SKM-1 (cell line): ENCODE measurements at regions not wholly inside any gene's neighbourhood (a gene's known extent, or its start where the extent isn't known, plus 50 kb on each side); places are given as distances from the start of the nearest gene placed in this dataset.

Experiments used
- DNase-seq: peaks from one replicate; lab custom pipeline; 2025; ENCODE audit not compliant: unreplicated experiment; lab: John Stamatoyannopoulos, UW

GRCh38 chr2:217218269-217219163, 358.7 kb upstream of the TNP1 start:
- DNase-seq = no peak

DNA sequence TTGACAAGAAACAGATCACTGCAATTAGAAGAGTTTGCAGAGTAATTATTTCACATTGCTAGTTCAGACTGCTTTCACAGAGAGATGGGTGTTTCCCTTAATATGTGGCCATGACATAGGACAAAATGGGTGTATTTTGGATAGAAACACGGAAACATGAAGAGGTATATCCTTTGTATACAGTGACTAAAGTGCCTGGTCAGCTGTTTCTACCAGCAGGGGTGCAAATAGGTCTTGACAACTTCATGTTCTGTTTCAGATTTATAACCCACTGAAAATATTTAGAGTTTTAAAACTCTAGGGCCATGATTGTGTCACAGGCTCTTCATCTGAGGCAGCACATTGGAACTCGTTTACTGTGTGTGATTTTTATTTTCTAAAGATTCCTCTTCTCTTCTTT, 357.1 kb upstream of the TNP1 start:
- DNase-seq = no peak

GRCh38 chr2:217216316-217216715, 356.5 kb upstream of the TNP1 start:
- DNase-seq = no peak

DNA sequence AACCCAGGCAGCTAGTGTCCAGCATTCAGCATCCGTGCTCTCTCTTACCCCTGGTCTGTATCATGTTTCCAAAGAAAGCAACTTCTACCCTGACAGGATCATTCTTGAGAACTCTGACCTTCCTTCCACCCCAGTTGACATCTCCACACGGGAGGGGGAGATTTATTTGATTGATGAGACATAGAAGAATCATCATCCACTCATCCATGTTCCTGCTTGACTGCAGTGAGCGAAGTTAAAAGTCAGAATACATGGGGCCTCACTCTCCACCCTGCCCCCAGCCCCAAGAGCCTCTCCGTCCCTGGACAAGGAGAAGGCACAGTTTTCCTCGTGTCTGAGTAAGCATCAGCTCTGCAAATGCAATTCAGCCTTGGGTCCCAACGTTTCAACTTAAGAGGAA, 356.0 kb upstream of the TNP1 start:
- DNase-seq = no peak

DNA sequence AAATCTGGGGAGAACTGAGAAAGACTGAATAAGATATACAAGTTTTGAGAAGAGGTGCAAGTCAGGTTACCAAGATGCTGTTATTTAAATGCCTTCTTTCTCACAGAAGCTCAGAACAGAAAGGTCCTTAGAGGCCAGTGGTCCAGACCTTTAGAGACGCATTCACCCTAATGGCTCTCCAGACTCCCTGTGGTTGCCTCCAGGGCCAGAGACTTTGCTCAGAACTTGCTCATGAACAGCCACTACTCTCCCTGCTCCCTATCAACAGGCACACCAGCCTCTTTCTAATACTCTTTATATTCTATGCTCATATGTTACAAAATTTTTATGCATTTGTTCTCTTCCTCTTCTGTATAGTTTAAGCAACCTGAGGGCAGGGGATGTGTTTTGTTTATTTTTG, 349.0 kb upstream of the TNP1 start:
- no peak for DNase-seq

GRCh38 chr2:217207699-217208010, 347.8 kb upstream of the TNP1 start:
- DNase-seq = no peak

DNA sequence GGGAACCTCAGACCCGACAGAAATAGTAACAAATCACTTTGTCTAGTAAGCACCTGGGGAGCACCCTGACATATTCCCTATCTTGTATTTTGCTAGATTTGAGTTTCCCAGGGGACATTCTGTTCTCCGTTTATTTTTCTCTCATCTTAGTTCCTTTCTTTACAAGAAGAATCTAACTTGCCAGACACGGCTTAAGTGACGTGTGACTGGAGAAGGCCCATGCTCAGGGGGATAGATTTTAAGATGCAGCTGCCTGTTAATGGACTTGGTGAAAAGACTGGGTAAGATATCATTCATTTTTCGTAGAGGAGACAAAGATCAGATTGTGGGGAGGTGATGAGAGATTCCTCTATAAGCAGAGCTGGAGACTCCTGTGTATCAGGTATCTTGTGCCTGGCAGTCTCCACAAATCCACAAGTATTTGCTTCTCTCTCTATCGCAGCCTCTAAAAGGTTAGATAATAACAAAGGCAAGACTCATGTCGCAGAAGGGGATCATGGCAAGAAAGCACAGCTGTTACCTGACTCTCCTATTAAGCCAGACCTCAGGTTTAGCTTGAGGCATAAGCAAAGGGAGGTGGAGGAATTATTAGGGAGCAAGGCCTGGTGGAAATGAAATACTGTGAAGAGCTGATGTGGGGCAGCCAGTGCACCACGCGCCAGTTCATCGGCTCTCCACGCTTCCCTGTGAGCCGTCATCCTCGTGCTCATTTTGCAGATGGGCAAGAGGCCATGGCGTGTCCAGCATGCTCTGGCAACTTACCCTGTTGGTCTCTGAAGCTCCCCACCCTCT, 347.2 kb upstream of the TNP1 start:
- no peak for DNase-seq

DNA sequence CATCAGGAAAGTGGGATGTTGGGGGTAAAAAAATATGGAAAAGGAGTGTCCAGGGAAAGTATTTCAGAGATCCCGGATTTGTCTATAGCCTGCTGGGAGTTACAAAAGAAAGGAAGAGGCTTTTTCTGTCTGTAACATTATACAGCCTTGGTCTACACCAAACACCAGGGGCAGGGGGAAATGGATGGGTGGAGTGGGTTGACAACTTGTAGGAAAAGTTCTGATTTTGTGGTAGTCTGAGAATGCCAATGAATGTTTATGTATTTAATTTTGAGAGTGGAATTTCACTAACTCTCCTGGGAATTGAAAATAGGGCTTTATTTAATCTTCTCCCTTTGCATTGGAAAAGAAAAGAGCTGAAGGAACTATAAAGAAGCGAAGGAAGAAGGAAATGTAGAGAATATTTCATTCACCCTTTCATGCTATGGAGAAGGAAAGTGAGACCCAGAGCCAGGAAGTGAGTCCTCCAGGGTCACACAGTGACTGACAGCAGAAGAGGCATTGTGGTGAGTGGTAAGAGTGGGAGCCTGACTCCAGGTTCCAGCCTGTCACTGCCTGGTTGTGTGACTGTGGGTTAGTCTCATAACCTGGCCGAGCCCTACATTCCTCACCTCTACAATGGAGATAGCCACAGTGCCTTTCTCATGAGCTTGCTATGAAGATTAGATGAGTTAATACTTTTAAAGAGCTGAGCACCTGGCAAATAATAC, 346.3 kb upstream of the TNP1 start:
- DNase-seq = no peak

DNA sequence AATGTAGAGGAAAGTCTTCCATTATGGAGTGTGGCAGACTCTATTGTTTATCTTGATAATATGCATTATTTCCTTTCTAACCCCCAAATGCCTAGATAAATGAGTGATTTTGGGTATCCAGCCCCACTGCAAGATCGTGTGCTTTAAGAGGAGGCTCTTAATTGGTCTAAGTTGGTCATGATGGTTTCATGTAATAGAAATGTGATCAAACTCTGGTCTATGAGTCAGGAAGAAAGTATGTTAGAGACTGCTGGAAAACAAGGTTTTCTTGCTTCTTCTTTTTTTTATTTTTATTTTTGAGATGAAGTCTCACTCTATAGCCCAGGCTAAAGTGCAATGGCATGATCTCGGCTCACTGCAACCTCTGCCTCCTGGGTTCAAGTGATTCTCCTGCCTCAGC, 344.5 kb upstream of the TNP1 start:
- DNase-seq = no peak

DNA sequence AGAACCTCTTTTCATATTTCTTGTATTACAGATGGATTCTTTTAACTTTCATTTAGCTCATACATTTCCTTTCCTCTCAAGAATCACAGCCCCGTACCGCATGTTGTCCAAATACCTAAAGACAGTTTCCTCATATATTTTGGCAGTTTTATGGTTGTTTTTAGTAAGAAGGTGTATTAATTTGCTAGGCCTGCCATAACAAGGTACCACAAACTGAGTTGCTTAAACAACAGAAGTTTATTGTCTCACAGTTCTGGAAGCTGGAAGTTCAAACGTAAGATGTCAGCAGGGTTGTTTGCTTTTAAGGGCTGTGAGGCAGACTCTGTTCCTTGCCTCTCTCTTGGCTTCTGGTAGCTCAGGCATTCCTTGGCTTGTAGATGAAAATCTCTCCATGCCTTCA, 343.2 kb upstream of the TNP1 start:
- DNase-seq = no peak

- DNase-seq = no peak
Observed at GRCh38 chr2:217199255-217199630, 339.4 kb upstream of the TNP1 start.

- no peak for DNase-seq
Observed at GRCh38 chr2:217195658-217196446, 336.0 kb upstream of the TNP1 start.

DNA sequence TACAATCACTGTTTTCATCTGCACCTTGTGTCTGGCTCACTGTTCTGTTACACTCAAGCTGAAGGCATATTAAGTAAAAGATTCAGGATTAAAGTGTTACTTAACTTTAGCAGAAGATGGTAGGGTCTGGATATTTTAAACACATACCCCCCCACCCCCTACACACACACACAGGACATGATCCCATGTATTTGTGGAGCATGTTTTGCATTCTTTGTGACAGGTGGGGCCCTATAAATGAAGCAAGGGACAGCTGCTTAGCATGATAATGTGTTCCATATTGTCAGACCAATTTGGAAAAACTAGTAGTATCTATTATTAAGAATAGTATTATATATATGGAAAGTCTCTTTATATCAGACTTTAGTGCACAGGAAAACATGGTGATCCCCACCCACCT, 335.2 kb upstream of the TNP1 start:
- DNase-seq = no peak

- DNase-seq = no peak
Observed at GRCh38 chr2:217193431-217194340, 333.8 kb upstream of the TNP1 start.

DNA sequence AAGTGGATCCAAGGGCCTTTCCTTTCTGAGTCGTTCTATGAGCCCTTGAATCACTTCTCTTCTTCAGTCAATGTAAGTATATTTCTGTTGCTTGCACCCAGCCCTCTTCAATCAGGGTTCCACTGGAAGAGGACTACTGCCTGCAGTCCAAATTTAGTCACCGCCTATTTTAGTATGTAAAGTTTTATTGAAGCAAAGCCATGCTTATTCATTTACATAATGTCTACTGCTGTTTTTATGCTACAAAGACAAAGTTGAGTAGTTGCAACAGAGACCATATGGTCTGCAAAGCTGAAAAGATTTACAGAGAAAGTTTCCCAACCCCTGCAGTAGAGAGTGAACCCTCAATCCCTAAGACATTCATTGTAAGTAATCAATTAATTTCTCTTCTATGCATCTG, 332.5 kb upstream of the TNP1 start:
- no peak for DNase-seq

DNA sequence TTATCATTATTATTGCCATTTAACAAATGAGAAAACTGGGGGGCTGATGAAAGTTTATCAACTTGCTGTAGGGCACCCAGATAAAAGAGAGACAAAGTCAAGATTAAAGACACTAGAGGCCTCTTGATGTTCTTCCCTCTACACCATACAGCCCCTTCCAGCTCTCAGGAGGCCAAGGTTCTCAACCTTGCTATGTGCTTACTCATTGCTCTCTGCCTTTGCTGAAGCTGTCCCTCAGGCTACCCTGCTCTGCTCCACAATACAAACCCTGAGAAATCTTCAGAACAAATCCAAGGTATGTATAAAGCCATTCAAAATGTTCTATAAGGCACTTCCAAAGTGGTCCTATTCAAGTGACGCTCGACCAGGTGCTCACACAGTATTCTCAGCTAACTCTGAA, 329.9 kb upstream of the TNP1 start:
- DNase-seq = no peak

GRCh38 chr2:217189131-217189530, 329.3 kb upstream of the TNP1 start:
- DNase-seq = no peak

DNA sequence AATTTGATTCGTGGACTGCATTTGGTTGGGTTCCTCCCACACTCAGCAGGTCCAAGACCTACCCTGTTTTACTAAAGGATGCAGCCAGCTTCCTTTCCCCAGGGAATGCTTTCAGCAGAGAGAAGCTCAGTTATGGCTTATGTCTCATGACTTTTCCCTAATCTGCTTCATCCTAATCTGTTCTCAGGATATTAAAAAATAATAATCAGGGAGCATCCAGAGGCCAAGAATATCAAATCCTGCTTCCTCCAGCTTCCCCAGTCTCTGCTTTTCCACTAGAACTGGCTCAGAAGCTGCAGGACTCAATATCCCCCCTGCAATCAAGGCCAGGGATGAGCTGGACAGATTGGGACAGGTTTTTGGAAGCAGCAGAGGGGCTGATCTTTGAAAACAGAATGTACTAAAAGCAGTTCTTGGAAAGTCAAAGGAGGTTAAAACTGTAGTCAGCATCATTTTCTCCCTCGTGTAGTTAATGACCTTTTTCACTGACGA, 326.9 kb upstream of the TNP1 start:
- DNase-seq = no peak

DNA sequence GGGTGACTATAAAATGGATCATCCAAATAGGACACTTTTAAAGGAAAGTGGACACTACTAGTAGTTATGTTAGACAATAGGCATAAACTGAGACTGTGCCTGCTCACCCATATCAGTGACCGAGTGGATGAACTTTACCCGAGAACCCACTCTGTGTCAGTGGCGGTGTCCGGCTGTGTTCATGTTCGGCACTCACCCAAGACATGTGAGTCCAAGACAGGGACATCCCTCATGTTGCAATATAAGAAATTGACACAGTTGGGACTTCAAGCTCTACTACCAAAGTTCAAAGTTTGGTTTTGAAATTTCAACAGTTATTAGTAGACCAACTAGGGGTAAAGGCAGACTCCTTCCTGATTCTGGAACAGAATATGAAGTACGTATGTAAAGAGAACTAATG, 326.3 kb upstream of the TNP1 start:
- no peak for DNase-seq
